ENCODE measurements at regions not wholly inside any gene's neighbourhood (a gene's known extent, or its start where the extent isn't known, plus 50 kb on each side); places are given as distances from the start of the nearest gene placed in this dataset.
"Not testable (repeated sequence)": the region's sequence is repeated elsewhere in the genome, so short reads cannot be mapped to it uniquely, and the experiment has no call there.

- peaks cover 0 to 19% of the 10 kb centered on the region in 2 donors for H3K9me3 Mint-ChIP-seq
- H3K27me3 Mint-ChIP-seq, H3K27ac Mint-ChIP-seq, DNase-seq, H3K4me3 Mint-ChIP-seq, ATAC-seq, H3K4me1 Mint-ChIP-seq: not testable (repeated sequence)
Measured at GRCh38 chr6:86602093-86602492, 335.2 kb upstream of the HTR1E start.

DNA sequence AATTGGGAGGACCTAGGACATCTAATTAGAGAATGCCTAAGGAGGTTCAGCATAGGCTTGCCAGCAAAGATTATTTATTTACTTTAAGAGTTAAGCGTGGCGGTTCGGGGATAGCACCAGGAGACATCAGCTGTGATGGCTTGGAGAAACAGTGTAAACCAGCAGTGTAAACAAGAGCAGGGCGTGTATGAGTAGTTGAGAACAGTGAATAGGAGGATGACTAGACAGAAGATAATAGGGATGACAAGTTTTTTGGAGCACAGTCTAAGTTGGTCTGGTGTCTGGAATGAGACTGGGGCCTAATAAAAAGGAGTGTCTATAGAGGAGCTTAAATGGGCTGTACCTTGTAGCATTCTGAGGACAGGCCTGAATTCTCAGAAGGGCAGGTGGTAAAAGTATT is 338.4 kb upstream of the HTR1E start:
- H3K27me3 Mint-ChIP-seq, H3K4me3 Mint-ChIP-seq, H3K4me1 Mint-ChIP-seq, H3K27ac Mint-ChIP-seq, ATAC-seq, DNase-seq: not testable (repeated sequence)
- H3K9me3 Mint-ChIP-seq = peaks cover 0 to 19% of the 10 kb centered on the region in 2 donors

DNA sequence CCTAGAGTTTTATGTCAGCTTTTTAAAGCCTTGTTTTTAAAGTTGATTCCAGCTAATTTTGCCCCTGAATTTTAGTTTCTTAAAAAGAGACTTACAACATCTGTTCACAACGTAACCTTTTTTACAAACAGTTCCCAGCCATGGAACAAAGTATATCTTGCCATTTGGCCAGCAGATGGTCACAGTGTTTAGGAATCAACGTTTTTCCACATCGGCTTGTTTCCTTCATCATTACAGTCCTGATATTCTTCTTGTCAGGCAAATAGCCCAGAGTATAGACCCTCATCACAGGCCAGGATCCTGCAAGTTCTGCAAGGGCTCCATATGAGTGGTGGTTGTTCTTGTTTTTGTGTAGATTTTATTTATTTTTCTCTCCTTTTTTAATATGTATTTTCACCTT is 341.7 kb upstream of the HTR1E start:
- ATAC-seq (no peak), DNase-seq (no peak)
- Mint-ChIP-seq H3K4me3 (no peak overlapping the region), H3K4me1 (no peaks in the 10 kb centered on the region), H3K9me3 (no peaks in the 10 kb centered on the region), H3K27ac (no peak overlapping the region), H3K27me3 (no peaks in the 10 kb centered on the region)

DNA sequence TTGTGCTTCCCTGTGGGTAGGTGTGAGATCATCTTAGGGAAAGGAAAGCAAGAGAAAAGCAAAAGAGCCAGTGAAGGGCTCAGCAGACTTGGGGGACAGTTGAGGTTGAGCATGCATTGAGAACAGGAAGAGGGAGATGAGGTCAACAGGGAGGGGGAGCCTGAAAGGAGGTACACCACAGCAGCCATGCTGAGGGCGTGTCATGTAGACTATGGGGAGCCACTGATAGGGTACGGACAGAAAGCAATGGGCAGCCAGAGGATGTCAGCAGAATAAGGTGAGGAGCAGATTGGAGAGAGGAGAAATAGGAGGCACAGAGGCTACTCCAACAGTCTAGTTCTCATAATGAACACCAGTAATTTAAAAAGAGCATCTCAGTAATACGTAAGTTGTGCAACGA is 351.1 kb upstream of the HTR1E start:
- Mint-ChIP-seq H3K4me3 (no peak overlapping the region), H3K27ac (no peak overlapping the region), H3K9me3 (peaks cover 31 to 42% of the 10 kb centered on the region in 2 donors), H3K4me1 (no peaks in the 10 kb centered on the region), H3K27me3 (no peaks in the 10 kb centered on the region)
- ATAC-seq (no peak), DNase-seq (no peak)

DNA sequence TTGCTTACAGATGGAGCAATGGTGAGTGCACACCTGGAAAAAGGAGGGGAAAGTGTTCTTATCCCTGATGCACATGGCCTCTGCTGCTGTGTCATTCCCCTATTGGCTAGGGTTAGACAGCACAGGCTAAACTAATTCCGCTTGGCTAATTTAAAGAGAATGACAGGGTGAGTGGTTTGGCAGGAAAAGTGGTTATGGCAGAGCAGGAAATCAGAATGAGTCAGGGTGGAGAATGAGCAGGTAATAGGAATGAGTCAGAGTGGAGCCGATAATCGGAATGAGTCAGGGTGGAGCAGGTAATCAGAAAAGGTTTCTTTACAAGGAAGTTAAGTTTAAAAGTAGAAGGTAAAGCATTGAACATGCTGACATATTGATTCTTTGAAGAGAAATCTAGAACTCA is 355.5 kb upstream of the HTR1E start:
- DNase-seq (no peak), ATAC-seq (no peak)
- Mint-ChIP-seq H3K27me3 (no peaks in the 10 kb centered on the region), H3K27ac (no peak overlapping the region), H3K4me1 (no peaks in the 10 kb centered on the region), H3K4me3 (no peak overlapping the region), H3K9me3 (peaks cover 30 to 57% of the 10 kb centered on the region in 2 donors)

GRCh38 chr6:86563197-86563596 is 374.1 kb upstream of the HTR1E start:
- no peak for DNase-seq
- Mint-ChIP-seq H3K4me3 (no peak overlapping the region), H3K4me1 (no peaks in the 10 kb centered on the region), H3K9me3 (peaks cover 5% of the 10 kb centered on the region in 2 donors), H3K27me3 (no peaks in the 10 kb centered on the region), H3K27ac (no peak overlapping the region)
- ATAC-seq = no peak

DNA sequence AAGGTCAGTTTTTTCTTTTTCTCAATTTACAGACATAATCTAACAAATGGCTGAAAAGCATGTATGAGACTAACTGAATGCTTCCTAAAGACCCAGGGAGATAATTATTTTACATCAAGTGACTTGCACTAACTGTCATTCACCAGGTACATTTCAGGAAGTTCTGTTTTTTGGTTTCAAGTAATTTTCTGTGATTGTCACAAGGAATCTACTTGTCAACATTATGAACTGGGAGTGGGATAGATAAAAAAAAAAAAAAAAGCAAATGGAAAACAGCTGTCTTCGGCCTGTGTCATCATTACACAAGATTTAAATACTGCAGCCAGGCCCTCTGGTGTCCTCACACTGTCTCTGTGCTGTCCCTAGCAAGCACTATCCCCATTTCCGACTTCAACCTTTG is 379.0 kb upstream of the HTR1E start:
- no peaks in the 10 kb centered on the region for H3K4me1 Mint-ChIP-seq
- no peak overlapping the region for H3K27ac Mint-ChIP-seq
- H3K9me3 Mint-ChIP-seq = no peaks in the 10 kb centered on the region
- ATAC-seq (no peak), DNase-seq (no peak)
- H3K4me3 Mint-ChIP-seq = no peak overlapping the region
- no peaks in the 10 kb centered on the region for H3K27me3 Mint-ChIP-seq

DNA sequence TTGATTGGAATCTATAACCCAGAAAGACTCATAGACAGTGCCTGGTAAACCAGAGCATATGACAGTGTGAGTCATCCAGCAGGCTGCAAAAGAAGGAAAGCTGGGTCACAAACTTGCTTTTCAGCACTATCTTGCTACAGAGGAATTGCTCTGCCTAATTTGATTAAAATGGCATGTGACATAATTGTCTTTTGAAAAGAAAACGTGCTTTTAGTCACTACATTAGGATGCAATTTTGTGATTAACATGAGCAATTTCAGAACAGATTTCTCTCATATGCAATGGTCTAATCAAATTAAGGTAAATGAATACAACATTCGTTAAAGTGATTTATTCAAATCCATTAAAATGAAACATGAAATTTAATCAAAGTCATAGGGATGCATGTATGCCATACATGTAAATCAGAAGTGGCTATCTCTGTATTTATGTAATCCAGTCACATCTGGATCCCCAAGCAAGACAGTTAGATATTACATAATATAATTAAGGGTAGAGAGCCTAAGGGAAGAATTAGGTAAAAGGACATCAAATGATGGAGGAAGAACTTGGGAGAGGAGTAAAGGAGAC is 400.0 kb upstream of the HTR1E start:
- no peak overlapping the region for H3K4me3 Mint-ChIP-seq
- no peak for ATAC-seq
- peaks cover 0 to 14% of the 10 kb centered on the region in 2 donors for H3K9me3 Mint-ChIP-seq
- H3K27ac Mint-ChIP-seq = no peak overlapping the region
- no peak for DNase-seq
- no peaks in the 10 kb centered on the region for H3K27me3 Mint-ChIP-seq
- H3K4me1 Mint-ChIP-seq = no peaks in the 10 kb centered on the region

GRCh38 chr6:86536121-86536520 is 401.2 kb upstream of the HTR1E start:
- H3K9me3 Mint-ChIP-seq = peaks cover 0 to 13% of the 10 kb centered on the region in 2 donors
- no peak overlapping the region for H3K4me3 Mint-ChIP-seq
- no peak for ATAC-seq

DNA sequence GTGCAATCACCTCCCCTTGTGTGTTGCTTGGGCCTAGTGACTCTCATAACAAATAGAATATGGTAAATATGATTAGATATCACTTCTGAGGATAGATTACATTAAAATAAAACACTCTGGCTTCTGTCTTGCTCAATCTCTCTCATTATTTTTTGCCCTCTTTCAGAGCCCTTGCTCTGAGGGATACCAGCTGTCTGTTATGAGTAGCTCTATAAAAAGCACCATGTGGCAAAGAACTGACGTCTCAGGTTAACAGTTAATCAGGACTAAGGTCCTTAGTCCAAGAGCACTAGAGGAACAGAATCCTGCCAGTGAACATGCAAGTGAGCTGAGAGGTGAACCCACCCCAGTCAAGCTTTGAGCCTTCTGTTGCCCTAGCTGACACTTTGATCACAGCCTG is 402.2 kb upstream of the HTR1E start:
- Mint-ChIP-seq H3K9me3 (peaks cover 0 to 9% of the 10 kb centered on the region in 2 donors), H3K4me3 (no peak overlapping the region)
- no peak for ATAC-seq

More at GRCh38 chr6:86536121-86536520, 401.2 kb upstream of the HTR1E start:
- Mint-ChIP-seq H3K27me3 (no peaks in the 10 kb centered on the region), H3K27ac (no peak overlapping the region), H3K4me1 (no peaks in the 10 kb centered on the region)
- DNase-seq = no peak

DNA sequence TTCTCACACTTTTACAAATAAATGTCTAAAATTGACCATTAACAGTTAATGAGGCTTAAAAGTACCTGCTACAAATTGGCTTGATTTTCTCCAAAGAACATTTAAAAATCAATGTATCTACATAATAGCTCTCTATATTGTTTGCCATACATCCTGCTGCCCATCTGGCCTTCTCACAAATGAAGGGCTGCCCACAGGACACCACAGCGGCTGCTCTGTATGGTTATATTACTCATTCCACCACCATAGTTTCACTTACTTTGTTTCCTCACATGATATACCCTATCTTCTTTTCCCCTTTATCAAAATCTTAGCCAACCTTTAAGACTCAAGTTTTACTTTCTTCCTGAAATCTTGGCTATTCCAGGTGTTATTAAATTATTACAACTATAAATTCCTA is 407.7 kb upstream of the HTR1E start:
- no peak overlapping the region for H3K4me3 Mint-ChIP-seq
- H3K9me3 Mint-ChIP-seq = peaks cover 12 to 14% of the 10 kb centered on the region in 2 donors
- DNase-seq (no peak), ATAC-seq (no peak)
- no peak overlapping the region for H3K27ac Mint-ChIP-seq
- H3K4me1 Mint-ChIP-seq = no peaks in the 10 kb centered on the region
- H3K27me3 Mint-ChIP-seq = no peaks in the 10 kb centered on the region

More for the DNA sequence above, 402.2 kb upstream of the HTR1E start:
- no peak for DNase-seq
- Mint-ChIP-seq H3K4me1 (no peaks in the 10 kb centered on the region), H3K27me3 (no peaks in the 10 kb centered on the region), H3K27ac (no peak overlapping the region)

GRCh38 chr6:86526238-86526637 is 411.1 kb upstream of the HTR1E start:
- Mint-ChIP-seq H3K27ac (no peak overlapping the region), H3K9me3 (peaks cover 15 to 20% of the 10 kb centered on the region in 2 donors), H3K4me1 (no peaks in the 10 kb centered on the region), H3K4me3 (no peak overlapping the region), H3K27me3 (no peaks in the 10 kb centered on the region)
- DNase-seq = no peak
- no peak for ATAC-seq

DNA sequence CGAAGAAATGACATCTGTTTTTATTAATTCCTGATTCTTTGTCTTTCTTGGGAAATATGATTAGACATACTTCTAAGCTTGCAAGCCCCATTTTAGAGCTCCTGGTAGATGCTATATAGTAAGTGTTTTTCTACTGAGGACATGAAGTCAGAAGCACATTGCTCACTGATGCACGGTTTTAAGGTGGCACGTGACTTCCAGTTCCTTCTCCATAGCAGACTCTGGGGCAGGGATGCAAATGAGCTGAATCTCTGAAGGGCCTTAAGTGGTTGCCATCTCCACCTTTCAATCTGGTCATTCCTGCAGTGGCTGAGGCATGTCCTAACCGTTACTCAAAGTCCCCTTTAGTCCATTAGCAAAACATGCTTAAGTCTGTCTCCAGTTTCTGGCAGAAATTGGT is 421.2 kb upstream of the HTR1E start:
- H3K27ac Mint-ChIP-seq = no peak overlapping the region
- no peaks in the 10 kb centered on the region for H3K9me3 Mint-ChIP-seq
- no peak overlapping the region for H3K4me3 Mint-ChIP-seq
- H3K4me1 Mint-ChIP-seq = no peaks in the 10 kb centered on the region
- H3K27me3 Mint-ChIP-seq = no peaks in the 10 kb centered on the region
- no peak for DNase-seq
- no peak for ATAC-seq

DNA sequence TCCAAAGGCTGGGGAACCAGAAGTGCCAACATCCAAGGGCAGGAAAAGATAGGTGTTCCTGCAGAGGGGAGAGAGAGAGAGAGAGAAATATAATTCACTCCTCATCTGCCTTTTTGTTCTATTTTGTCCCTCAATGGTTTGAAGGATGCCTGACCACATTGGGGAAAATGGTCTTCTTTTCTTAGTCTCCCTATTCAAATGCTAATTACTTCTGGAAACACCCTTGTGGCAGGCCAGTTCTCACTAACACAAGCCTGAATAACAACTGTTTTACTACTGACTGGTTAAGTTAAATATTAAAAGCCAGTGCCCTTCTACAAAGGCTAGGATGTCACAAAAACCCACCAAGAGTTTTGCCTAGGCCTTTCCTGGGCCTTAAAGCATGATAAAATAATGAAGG is 425.4 kb upstream of the HTR1E start:
- Mint-ChIP-seq H3K9me3 (peaks cover 6 to 15% of the 10 kb centered on the region in 2 donors), H3K4me3 (no peak overlapping the region), H3K27me3 (no peaks in the 10 kb centered on the region), H3K4me1 (no peaks in the 10 kb centered on the region), H3K27ac (no peak overlapping the region)
- ATAC-seq (no peak), DNase-seq (no peak)

DNA sequence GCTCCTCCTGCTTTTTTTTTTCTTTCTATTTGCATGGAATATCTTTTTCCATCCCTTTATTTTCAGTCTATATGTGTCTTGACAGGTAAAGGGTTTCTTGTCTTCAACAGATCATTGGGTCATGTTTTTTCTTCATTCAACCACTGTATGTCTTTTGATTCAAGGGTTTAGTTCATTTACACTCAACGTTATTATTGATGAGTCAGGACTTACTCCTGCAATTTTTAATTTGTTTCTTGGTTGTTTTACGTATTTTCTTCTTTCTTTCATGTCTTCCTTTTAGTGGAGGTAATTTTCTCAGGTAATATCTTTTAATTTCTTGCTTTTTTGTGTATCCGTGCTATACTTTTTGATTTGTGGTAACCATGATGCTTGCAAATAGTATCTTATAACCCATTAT is 429.1 kb upstream of the HTR1E start:
- H3K27me3 Mint-ChIP-seq = no peaks in the 10 kb centered on the region
- DNase-seq (no peak), ATAC-seq (no peak)
- H3K4me3 Mint-ChIP-seq = no peak overlapping the region
- no peak overlapping the region for H3K27ac Mint-ChIP-seq
- no peaks in the 10 kb centered on the region for H3K4me1 Mint-ChIP-seq
- peaks cover 6 to 27% of the 10 kb centered on the region in 2 donors for H3K9me3 Mint-ChIP-seq

GRCh38 chr6:86502497-86502896 is 434.8 kb upstream of the HTR1E start:
- Mint-ChIP-seq H3K9me3 (peaks cover 5 to 37% of the 10 kb centered on the region in 2 donors), H3K27ac (no peak overlapping the region), H3K4me1 (no peaks in the 10 kb centered on the region), H3K27me3 (no peaks in the 10 kb centered on the region), H3K4me3 (no peak overlapping the region)
- DNase-seq = no peak
- ATAC-seq = no peak

DNA sequence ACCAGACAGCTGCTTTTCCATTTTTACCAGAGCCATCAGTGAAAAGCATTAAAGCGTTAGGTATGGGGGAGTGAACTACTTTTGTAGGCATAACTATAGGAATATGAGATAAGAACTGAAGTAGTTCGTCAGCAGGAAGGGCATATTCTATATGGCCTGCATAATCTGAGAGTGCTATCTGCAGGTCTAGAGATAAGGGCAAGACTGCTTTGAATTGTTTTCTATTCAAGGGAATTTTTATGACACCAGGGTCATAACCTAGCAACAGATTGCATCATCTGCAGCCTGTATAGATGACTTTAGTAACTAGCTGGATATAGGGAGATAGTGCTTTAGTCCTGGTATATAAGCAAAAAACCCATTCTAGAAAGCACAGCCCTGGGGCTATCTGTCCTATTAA is 437.3 kb upstream of the HTR1E start:
- no peak for DNase-seq
- H3K4me3 Mint-ChIP-seq = no peak overlapping the region
- H3K27ac Mint-ChIP-seq = no peak overlapping the region
- peaks cover 5 to 51% of the 10 kb centered on the region in 2 donors for H3K9me3 Mint-ChIP-seq
- no peaks in the 10 kb centered on the region for H3K4me1 Mint-ChIP-seq
- no peak for ATAC-seq
- no peaks in the 10 kb centered on the region for H3K27me3 Mint-ChIP-seq

All from stimulated activated naive CD8-positive, alpha-beta T cell treated with anti-CD3 and anti-CD28 coated beads, Interleukin-15, amount 100 ng/mL, for 72 hours (primary cell).